Uterus (tissue), 2 donors: ENCODE measurements at regions not wholly inside any gene's neighbourhood (a gene's known extent, or its start where the extent isn't known, plus 50 kb on each side); places are given as distances from the start of the nearest gene placed in this dataset.

Experiments
- CTCF ChIP-seq, 4 experiments: fragments of 200-600 bp in 2 of 4; fragments of 450-650 bp in 2 of 4; sonication (generic) in 2 of 4; IDR thresholded peaks; one replicate each; pipeline ENCODE4 v1.5.1; 2016 to 2019; ENCODE audit warnings: antibody characterized with exemption in 4 of 4, mild to moderate bottlenecking in 2 of 4, moderate library complexity in 1 of 4
- POLR2A ChIP-seq, 2 donors: fragments of 450-650 bp; IDR thresholded peaks; one replicate each; pipeline ENCODE4 v1.6.1; 2016; ENCODE audit warnings: antibody characterized with exemption in 2 of 2, mild to moderate bottlenecking in 1 of 2, moderate library complexity in 1 of 2

DNA sequence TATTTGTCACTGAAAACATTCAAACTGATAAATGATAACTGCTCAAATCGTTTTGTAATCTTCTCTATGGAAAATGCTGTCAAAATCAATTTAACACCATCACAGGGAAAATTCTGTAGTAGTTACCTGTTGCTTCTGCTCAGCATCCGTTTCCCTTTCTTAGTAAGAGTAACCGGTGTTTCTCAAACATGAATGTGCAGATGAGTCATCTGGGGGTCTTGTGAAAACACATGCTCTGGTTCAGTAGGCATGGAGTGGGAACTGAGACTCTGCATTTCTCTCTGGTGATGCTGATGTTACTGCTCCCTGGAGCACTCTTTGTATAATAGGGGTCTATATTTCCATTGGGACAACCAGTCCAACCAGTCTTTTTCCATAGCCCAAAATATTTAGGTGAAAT is 145.1 kb downstream of the SEMA6D start:
- TF ChIP-seq CTCF (IDR thresholded peaks at IDR 0.05) (no peak), POLR2A (IDR thresholded peaks at IDR 0.05) (no peak)
